ENCODE measurements at regions not wholly inside any gene's neighbourhood (a gene's known extent, or its start where the extent isn't known, plus 50 kb on each side); places are given as distances from the start of the nearest gene placed in this dataset.

GRCh38 chr4:134708616-134709015 is 507.0 kb upstream of the PABPC4L start:
- TF ChIP-seq FOXM1 (IDR thresholded peaks at IDR 0.05; ENCODE audit: borderline replicate concordance, low read depth): no peak
- TF ChIP-seq RAD21 (IDR thresholded peaks at IDR 0.05; ENCODE audit: low read depth): no peak

- TF ChIP-seq TCF12 (IDR thresholded peaks at IDR 0.05; ENCODE audit: low read depth) (no peak), TEAD4 (IDR thresholded peaks at IDR 0.05) (no peak), TAF1 (IDR thresholded peaks at IDR 0.05; ENCODE audit: low read depth) (no peak), REST (IDR thresholded peaks at IDR 0.05; ENCODE audit: low read depth) (no peak), MAX (IDR thresholded peaks at IDR 0.05) (no peak), FOXM1 (IDR thresholded peaks at IDR 0.05; ENCODE audit: borderline replicate concordance, low read depth) (no peak), RAD21 (IDR thresholded peaks at IDR 0.05; ENCODE audit: low read depth) (no peak), YY1 (IDR thresholded peaks at IDR 0.05; ENCODE audit: low read depth) (no peak)
Observed at GRCh38 chr4:134708026-134708425, 506.4 kb upstream of the PABPC4L start.

- TF ChIP-seq TAF1 (IDR thresholded peaks at IDR 0.05; ENCODE audit: low read depth) (no peak), USF1 (IDR thresholded peaks at IDR 0.05) (no peak), TCF12 (IDR thresholded peaks at IDR 0.05; ENCODE audit: low read depth) (no peak), REST (IDR thresholded peaks at IDR 0.05; ENCODE audit: low read depth) (no peak), FOXM1 (IDR thresholded peaks at IDR 0.05; ENCODE audit: borderline replicate concordance, low read depth) (no peak), CEBPB (IDR thresholded peaks at IDR 0.05) (no peak), EGR1 (IDR thresholded peaks at IDR 0.05) (no peak), CREB1 (IDR thresholded peaks at IDR 0.05; ENCODE audit: low read depth) (no peak), EP300 (IDR thresholded peaks at IDR 0.05; ENCODE audit: borderline replicate concordance) (no peak), RAD21 (IDR thresholded peaks at IDR 0.05; ENCODE audit: low read depth) (no peak), TEAD4 (IDR thresholded peaks at IDR 0.05) (no peak), NFIC (IDR thresholded peaks at IDR 0.05) (no peak), ZBTB7A (IDR thresholded peaks at IDR 0.05; ENCODE audit: low read depth) (no peak), YY1 (IDR thresholded peaks at IDR 0.05; ENCODE audit: low read depth) (no peak), MAX (IDR thresholded peaks at IDR 0.05) (no peak)
Observed at GRCh38 chr4:134702374-134702773, 500.8 kb upstream of the PABPC4L start.

GRCh38 chr4:134700251-134700650 is 498.7 kb upstream of the PABPC4L start:
- no peak for TF ChIP-seq NFIC (IDR thresholded peaks at IDR 0.05)
- no peak for TF ChIP-seq USF1 (IDR thresholded peaks at IDR 0.05)
- TF ChIP-seq MAX (IDR thresholded peaks at IDR 0.05): no peak
- TF ChIP-seq EGR1 (IDR thresholded peaks at IDR 0.05): no peak
- no peak for TF ChIP-seq RAD21 (IDR thresholded peaks at IDR 0.05; ENCODE audit: low read depth)
- TF ChIP-seq ZBTB7A (IDR thresholded peaks at IDR 0.05; ENCODE audit: low read depth): no peak
- no peak for TF ChIP-seq TEAD4 (IDR thresholded peaks at IDR 0.05)
- TF ChIP-seq TCF12 (IDR thresholded peaks at IDR 0.05; ENCODE audit: low read depth): no peak
- TF ChIP-seq REST (IDR thresholded peaks at IDR 0.05; ENCODE audit: low read depth): no peak
- TF ChIP-seq CEBPB (IDR thresholded peaks at IDR 0.05): no peak
- no peak for TF ChIP-seq YY1 (IDR thresholded peaks at IDR 0.05; ENCODE audit: low read depth)
- TF ChIP-seq FOXM1 (IDR thresholded peaks at IDR 0.05; ENCODE audit: borderline replicate concordance, low read depth): no peak
- no peak for TF ChIP-seq EP300 (IDR thresholded peaks at IDR 0.05; ENCODE audit: borderline replicate concordance)

- no peak for TF ChIP-seq NFIC (IDR thresholded peaks at IDR 0.05)
- no peak for TF ChIP-seq FOXM1 (IDR thresholded peaks at IDR 0.05; ENCODE audit: borderline replicate concordance, low read depth)
- no peak for TF ChIP-seq TAF1 (IDR thresholded peaks at IDR 0.05; ENCODE audit: low read depth)
- no peak for TF ChIP-seq MAX (IDR thresholded peaks at IDR 0.05)
- no peak for TF ChIP-seq YY1 (IDR thresholded peaks at IDR 0.05; ENCODE audit: low read depth)
- no peak for TF ChIP-seq USF1 (IDR thresholded peaks at IDR 0.05)
- no peak for TF ChIP-seq TCF12 (IDR thresholded peaks at IDR 0.05; ENCODE audit: low read depth)
- no peak for TF ChIP-seq ZBTB7A (IDR thresholded peaks at IDR 0.05; ENCODE audit: low read depth)
- no peak for TF ChIP-seq CREB1 (IDR thresholded peaks at IDR 0.05; ENCODE audit: low read depth)
- no peak for TF ChIP-seq EP300 (IDR thresholded peaks at IDR 0.05; ENCODE audit: borderline replicate concordance)
- TF ChIP-seq EGR1 (IDR thresholded peaks at IDR 0.05): no peak
- no peak for TF ChIP-seq REST (IDR thresholded peaks at IDR 0.05; ENCODE audit: low read depth)
- TF ChIP-seq RAD21 (IDR thresholded peaks at IDR 0.05; ENCODE audit: low read depth): no peak
- TF ChIP-seq CEBPB (IDR thresholded peaks at IDR 0.05): no peak
- no peak for TF ChIP-seq TEAD4 (IDR thresholded peaks at IDR 0.05)
Observed at GRCh38 chr4:134695433-134695832, 493.8 kb upstream of the PABPC4L start.
